Thyroid gland (tissue), 4 donors: ENCODE measurements at regions not wholly inside any gene's neighbourhood (a gene's known extent, or its start where the extent isn't known, plus 50 kb on each side); places are given as distances from the start of the nearest gene placed in this dataset.

Experiments used
- POLR2A ChIP-seq, 2 donors: fragments of 450-650 bp; IDR thresholded peaks; one replicate each; pipeline ENCODE4 v1.6.1; 2017; ENCODE audit warnings: antibody characterized with exemption in 2 of 2, mild to moderate bottlenecking in 2 of 2, moderate library complexity in 1 of 2
- TF ChIP-seq, protein P1 (sequence below), 6 experiments: fragments of 200-600 bp in 3 of 6; fragments of 450-650 bp in 3 of 6; sonication (generic) in 3 of 6; IDR thresholded peaks; one replicate each; pipeline ENCODE4 v1.5.1; 2016 to 2019; ENCODE audit warnings: antibody characterized with exemption in 6 of 6, mild to moderate bottlenecking in 2 of 6, inconsistent platforms in 1 of 6, moderate library complexity in 1 of 6

- TF ChIP-seq, protein P1, sequence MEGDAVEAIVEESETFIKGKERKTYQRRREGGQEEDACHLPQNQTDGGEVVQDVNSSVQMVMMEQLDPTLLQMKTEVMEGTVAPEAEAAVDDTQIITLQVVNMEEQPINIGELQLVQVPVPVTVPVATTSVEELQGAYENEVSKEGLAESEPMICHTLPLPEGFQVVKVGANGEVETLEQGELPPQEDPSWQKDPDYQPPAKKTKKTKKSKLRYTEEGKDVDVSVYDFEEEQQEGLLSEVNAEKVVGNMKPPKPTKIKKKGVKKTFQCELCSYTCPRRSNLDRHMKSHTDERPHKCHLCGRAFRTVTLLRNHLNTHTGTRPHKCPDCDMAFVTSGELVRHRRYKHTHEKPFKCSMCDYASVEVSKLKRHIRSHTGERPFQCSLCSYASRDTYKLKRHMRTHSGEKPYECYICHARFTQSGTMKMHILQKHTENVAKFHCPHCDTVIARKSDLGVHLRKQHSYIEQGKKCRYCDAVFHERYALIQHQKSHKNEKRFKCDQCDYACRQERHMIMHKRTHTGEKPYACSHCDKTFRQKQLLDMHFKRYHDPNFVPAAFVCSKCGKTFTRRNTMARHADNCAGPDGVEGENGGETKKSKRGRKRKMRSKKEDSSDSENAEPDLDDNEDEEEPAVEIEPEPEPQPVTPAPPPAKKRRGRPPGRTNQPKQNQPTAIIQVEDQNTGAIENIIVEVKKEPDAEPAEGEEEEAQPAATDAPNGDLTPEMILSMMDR (IDR thresholded peaks at IDR 0.05) = no peak
- no peak for TF ChIP-seq POLR2A (IDR thresholded peaks at IDR 0.05)
These were observed 362.6 kb upstream of the MGMT start for GRCh38 chr10:129104266-129105045.
